GM18505 (cell line): ENCODE measurements at regions not wholly inside any gene's neighbourhood (a gene's known extent, or its start where the extent isn't known, plus 50 kb on each side); places are given as distances from the start of the nearest gene placed in this dataset.
A peak's percentile ranks its signal among the peaks of the same experiment; 100 is the strongest.

Experiments
- ATAC-seq: cut with Tn5 transposase; IDR thresholded peaks from one replicate; pipeline ENCODE4 v1.9.1; 2021; ENCODE audit not compliant: unreplicated experiment
- POLR2A ChIP-seq: IDR thresholded peaks from 4 replicates; pipeline ENCODE4 v1.6.1; 2011; ENCODE audit warnings: borderline replicate concordance; ENCODE audit not compliant: insufficient read depth, insufficient read length; ENCODE audit errors: extremely low read depth

DNA sequence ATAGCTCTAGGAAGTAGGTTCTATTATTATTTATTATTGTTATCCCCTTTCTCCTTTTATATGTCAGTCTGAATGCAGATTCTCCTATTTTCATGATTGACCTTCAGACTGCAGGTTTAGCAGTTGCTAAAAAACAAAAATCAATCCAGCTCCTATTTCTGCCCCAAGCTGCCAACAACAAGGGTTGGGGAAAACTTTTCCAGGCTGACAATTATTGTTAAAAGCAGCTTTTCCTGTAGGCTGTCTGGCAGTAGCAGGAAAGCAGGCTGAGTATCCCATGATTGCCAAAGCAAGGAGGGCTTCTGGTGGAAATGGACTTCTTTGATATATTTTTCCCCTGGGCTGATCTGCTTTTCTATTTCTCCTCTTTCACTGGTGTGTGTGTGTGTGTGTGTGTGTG lies 78.0 kb upstream of the CTLA4 start:
- TF ChIP-seq POLR2A, result no peak
- no peak for ATAC-seq

GRCh38 chr2:203790134-203790852 lies 77.3 kb upstream of the CTLA4 start:
- no peak for ATAC-seq
- TF ChIP-seq POLR2A, result no peak

- ATAC-seq, result no peak
- no peak for TF ChIP-seq POLR2A
Measured at GRCh38 chr2:203796248-203797010, 71.1 kb upstream of the CTLA4 start.

GRCh38 chr2:203797276-203797675 lies 70.3 kb upstream of the CTLA4 start:
- ATAC-seq, result no peak

DNA sequence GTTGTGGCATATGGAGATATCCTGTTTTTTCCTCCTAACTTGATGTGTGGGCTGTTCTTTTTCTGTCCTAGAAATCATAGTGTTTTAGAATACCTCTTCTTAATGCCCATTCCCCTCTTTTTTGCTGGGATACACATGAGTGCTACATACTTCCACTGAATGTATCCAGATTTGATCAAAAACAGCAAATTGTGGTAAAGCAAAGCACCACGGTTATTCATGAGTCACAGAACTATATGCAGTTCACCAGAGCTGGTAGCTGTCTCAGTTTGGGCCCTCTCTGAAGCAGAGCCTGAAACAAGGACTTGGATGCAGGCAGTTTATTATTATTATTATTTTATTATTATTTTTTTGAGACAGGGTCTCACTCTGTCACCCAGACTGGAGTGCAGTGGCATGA lies 69.9 kb upstream of the CTLA4 start:
- TF ChIP-seq POLR2A, result no peak
- no peak for ATAC-seq

More at GRCh38 chr2:203797276-203797675, 70.3 kb upstream of the CTLA4 start:
- TF ChIP-seq POLR2A, result no peak

DNA sequence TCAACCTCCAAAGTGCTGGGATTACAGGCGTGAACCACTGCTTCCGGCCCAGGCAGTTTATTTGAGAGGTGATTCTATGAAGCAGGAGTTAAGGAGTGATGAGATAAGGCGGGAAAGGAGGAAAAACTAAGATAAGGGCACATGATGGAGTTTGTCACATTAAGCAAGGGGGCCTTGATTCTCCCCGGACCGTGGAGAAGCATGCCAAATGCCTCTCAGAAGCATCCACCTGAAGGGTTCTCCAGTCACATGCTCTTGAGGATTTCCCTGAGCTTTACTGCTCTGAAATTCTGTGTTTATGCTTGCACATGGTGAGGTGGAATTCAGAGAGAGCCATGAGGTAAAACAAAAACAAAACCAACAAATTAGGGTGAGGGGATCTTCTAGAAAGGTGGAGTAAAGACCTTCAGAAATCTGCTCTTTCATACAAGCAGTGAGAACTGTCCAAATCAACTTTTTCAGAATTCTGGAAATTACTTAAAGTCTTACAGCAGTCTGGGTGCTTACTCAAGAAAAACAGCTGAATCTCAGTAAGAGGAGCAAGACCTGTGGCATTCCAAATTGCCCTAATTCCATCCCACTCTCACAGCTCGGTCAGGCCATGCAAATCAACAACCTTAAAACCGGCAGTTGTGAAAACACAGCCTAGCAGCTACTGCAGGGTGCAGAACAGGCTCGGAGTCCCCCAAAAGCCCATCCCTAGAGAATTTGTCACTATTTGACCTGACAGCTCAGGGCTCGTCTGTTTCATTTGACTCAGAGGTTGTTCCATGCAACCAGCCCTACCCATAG lies 69.1 kb upstream of the CTLA4 start:
- no peak for TF ChIP-seq POLR2A
- no peak for ATAC-seq

DNA sequence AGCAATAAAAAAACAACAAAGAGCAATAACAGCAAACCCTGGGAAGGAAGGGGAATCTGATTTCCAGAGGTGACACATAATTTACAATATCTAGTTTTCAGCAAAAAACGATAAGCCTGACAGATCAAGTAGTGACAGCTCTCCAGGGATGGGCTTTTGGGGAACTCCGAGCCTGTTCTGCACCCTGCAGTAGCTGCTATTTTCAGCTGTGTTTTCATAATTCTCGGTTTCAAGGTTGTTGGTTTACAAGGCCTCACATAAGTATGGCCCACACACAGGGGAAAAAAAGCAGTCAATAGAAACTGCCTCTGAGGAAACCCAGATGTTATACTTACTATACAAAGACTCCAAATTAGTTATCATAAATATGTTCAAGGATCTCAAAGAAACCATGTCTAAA lies 67.7 kb upstream of the CTLA4 start:
- ATAC-seq, result peak; percentile 80
- no peak for TF ChIP-seq POLR2A

DNA sequence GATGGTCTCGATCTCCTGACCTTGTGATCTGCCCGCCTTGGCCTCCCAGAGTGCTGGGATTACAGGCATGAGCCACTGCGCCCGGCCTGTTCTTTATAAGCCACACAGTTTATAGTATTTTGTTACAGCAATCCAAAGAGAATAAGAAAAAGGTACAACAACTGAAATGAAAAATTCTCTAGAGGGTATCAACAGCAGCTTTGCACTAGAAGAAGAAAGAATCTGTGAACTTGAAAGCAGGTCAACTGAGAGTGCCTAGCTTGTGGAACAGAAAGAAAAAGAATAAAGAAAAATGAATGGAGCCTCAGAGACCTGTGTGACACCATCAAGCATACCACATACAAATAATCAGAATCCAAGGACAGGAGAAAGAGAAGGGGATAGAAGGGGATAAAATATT lies 66.8 kb upstream of the CTLA4 start:
- no peak for TF ChIP-seq POLR2A
- ATAC-seq, result no peak

DNA sequence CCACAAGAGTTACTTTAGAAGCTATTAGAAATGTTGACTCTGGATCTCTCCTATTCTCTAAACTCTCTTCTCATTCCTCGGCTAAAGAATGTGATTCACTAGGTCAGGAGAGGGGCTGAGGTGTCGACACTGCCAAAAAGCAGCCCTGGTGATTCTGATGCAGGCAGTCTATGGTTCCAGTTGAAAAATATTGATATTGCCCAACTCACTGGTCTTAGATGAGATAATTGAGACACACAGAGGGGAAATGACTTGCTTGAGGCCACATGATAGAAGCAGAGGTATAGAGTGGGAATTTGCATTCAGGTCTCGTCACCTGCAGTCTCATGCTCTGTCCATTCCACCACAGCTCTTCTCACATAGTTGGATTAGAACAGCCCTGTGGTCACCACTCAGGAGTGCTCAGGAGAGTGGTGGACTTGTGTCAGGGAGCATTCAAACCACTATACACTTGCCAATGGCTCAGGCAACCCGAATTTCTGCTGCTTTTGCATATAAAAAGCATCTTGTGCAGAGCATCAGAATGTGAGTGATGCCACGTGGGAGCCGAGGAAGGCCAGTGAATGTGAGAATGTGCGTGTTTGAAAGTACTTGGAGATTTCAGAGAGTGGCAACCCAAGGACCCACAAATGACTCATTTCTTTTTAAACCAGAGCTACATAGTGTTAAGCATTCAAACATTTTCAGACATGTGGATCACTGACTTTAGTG lies 65.1 kb upstream of the CTLA4 start:
- no peak for ATAC-seq
- TF ChIP-seq POLR2A, result no peak

GRCh38 chr2:203803053-203803429 lies 64.5 kb upstream of the CTLA4 start:
- no peak for TF ChIP-seq POLR2A
- no peak for ATAC-seq

GRCh38 chr2:203804070-203804469 lies 63.5 kb upstream of the CTLA4 start:
- no peak for ATAC-seq
- TF ChIP-seq POLR2A, result no peak

DNA sequence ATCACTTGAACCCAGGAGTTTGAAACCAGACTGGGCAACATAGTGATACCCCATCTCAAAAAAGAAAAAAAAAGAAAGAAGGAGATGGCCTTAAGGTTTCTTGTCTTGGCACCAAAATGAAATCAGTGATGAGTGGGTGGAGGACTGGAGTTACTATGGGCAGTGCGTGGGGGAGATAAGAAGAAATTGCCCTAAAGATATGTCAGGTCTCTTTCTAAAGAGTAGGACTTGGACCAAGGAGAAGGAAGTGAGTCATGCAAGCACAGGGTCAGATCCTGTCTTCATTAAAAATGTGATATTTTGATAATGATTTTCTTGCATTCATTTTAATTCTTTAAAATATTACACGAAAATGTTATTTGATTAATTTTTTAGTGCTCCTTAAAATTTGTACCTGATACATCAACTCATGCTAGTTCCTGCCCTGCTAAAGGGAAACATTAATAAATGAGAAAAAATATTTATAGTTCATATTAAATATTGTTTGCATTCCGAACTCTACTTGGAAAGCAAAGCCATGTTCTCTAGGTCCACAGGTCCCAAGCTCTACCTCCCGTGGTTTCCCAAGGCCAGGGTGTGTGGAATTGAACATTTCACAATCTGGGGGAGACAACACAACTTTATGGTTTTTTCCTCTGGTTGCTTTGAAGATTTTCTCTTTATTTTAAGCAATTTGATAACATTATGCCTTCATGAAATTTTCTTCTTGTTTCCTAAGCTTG lies 62.6 kb upstream of the CTLA4 start:
- TF ChIP-seq POLR2A, result no peak

GRCh38 chr2:203805486-203805838 lies 62.1 kb upstream of the CTLA4 start:
- no peak for TF ChIP-seq POLR2A
- ATAC-seq, result no peak

More for the DNA sequence above, 62.6 kb upstream of the CTLA4 start:
- no peak for ATAC-seq

GRCh38 chr2:203806761-203807160 lies 60.8 kb upstream of the CTLA4 start:
- TF ChIP-seq POLR2A, result no peak
- ATAC-seq, result no peak
